HG03139 (cell line): ENCODE measurements at regions not wholly inside any gene's neighbourhood (a gene's known extent, or its start where the extent isn't known, plus 50 kb on each side); places are given as distances from the start of the nearest gene placed in this dataset.

Experiments used
- ATAC-seq: cut with Tn5 transposase; IDR thresholded peaks from one replicate; pipeline ENCODE4 v1.9.1; 2021; ENCODE audit not compliant: unreplicated experiment

DNA sequence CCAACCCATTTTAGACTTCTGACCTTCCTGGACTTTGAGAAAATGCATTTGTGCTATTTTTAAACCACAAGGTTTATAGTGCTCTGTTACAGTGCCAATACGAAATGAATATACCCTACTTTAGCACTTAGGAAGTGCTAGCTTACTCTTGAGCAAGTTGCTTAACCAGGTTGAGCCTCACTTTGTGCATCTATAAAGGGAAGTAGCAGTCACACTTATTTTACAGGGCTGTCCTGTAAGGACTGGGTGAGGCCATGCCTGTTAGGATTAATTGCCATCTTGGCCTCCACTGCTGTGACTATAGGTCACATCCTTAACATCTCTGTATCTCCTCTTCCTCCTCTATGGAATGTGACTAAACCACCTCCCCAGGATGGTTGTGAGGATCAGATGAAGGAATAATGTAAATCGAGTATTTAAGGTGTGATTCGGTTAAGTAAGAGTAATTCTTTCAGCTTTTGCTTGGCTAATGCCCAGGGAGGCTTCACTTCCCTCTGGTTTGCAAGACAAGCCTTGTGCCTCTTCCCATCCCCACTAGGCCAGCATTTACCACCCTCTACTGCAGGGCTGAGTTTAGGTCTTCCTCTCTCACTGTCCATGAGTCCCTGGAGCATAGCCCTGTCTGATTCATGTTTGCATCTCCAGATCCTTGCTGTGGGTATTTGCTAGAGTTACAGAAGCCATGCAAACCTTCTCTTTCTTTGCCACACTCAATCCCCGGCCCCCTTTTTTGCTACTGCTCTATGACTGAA lies 341.2 kb downstream of the ZNF521 start:
- ATAC-seq: no peak
